Karpas-422 (cell line): ENCODE measurements at regions not wholly inside any gene's neighbourhood (a gene's known extent, or its start where the extent isn't known, plus 50 kb on each side); places are given as distances from the start of the nearest gene placed in this dataset.

ENCODE experiments used
- DNase-seq: peaks from one replicate; pipeline ENCODE4 v3.0.0-alpha.2; 2015
- H2AFZ ChIP-seq: fragments of 200-600 bp; sonication (generic); 2 replicates; pipeline ENCODE4 v1.6.1; 2014; ENCODE audit warnings: antibody characterized with exemption, low read length, mixed read lengths
- H3K27ac ChIP-seq: fragments of 200-600 bp; sonication (generic); 2 replicates; pipeline ENCODE4 v1.5.1; 2014; ENCODE audit warnings: mild to moderate bottlenecking, low read length, moderate library complexity
- H3K27me3 ChIP-seq: fragments of 200-600 bp; sonication (generic); 2 replicates; pipeline ENCODE4 v1.6.1; 2014; ENCODE audit warnings: low read length, mixed read lengths
- H3K36me3 ChIP-seq: fragments of 200-600 bp; sonication (generic); 2 replicates; pipeline ENCODE4 v1.6.1; 2014; ENCODE audit warnings: low read length, mixed read lengths; ENCODE audit not compliant: insufficient read depth
- H3K4me1 ChIP-seq: fragments of 200-600 bp; sonication (generic); 2 replicates; pipeline ENCODE4 v1.6.1; 2014; ENCODE audit warnings: mild to moderate bottlenecking, low read length, mixed read lengths
- H3K4me2 ChIP-seq: fragments of 200-600 bp; sonication (generic); 2 replicates; pipeline ENCODE4 v1.6.1; 2014; ENCODE audit warnings: low read length, low read depth, mild to moderate bottlenecking; ENCODE audit not compliant: poor library complexity, severe bottlenecking
- H3K4me3 ChIP-seq: fragments of 200-600 bp; sonication (generic); 2 replicates; pipeline ENCODE4 v1.5.1; 2014; ENCODE audit warnings: mild to moderate bottlenecking, antibody characterized with exemption, low read length, mixed read lengths
- H3K79me2 ChIP-seq: fragments of 200-600 bp; sonication (generic); 2 replicates; pipeline ENCODE4 v1.6.1; 2014; ENCODE audit warnings: mild to moderate bottlenecking, low read length, mixed read lengths
- H3K9ac ChIP-seq: fragments of 200-600 bp; sonication (generic); 2 replicates; pipeline ENCODE4 v1.6.0; 2014; ENCODE audit warnings: low read length
- H3K9me2 ChIP-seq: fragments of 200-600 bp; sonication (generic), shearing (Covaris generic); replicated peaks from 2 replicates; pipeline ENCODE4 v1.6.0; 2014; ENCODE audit warnings: mild to moderate bottlenecking, low read length, moderate library complexity; ENCODE audit not compliant: insufficient read depth
- H3K9me3 ChIP-seq: fragments of 300-700, 200-600 bp; sonication (generic); 2 replicates; pipeline ENCODE4 v1.6.1; 2014; ENCODE audit warnings: low read length, mixed read lengths
- H4K20me1 ChIP-seq: fragments of 200-600 bp; sonication (generic); 2 replicates; pipeline ENCODE4 v1.6.1; 2014; ENCODE audit warnings: mild to moderate bottlenecking, antibody characterized with exemption, low read length, low read depth; ENCODE audit not compliant: insufficient read depth

DNA sequence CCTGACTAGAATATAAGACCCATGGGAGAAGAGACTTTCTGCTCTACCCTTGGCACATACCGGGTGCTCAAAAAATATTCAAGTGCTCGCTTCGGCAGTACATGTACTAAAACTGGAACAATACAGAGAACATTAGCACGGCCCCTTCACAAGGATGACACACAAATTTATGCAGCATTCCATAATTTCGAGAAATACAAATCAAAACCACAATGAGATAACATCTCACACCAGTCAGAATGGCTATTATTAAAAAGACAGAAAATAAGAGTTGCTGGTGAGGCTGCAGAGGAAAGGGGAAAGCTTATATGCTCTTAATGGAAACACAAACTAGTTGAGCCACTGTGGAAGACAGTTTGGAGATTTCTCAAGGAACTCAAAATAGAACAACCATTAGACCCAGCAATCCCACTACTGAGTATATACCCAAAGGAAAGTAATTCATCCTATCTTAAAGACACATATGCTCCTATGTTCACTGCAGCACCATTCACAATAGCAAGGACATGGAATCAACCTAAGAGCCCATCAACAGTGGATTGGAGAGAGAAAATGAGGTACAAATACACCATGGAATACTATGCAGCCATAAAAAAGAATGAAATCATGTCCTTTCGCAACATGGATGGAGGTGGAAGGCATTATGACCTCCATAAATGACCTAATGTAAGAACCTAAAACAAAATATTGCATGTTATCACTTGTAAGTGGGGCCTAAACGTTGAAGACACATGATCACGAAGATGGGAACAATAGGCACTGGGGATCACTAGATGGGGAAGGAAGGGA, 71.6 kb upstream of the CYP1B1 start:
- H4K20me1 ChIP-seq = no peaks in the 10 kb centered on the region
- H3K9me3 ChIP-seq = no peaks in the 10 kb centered on the region
- H3K79me2 ChIP-seq = no peaks in the 10 kb centered on the region
- H3K9ac ChIP-seq = no peak overlapping the region
- H3K4me2 ChIP-seq = no peak overlapping the region
- DNase-seq = no peak
- H3K27me3 ChIP-seq = no peaks in the 10 kb centered on the region
- no peaks in the 10 kb centered on the region for H3K4me1 ChIP-seq
- H3K4me3 ChIP-seq = no peak overlapping the region
- no peaks in the 10 kb centered on the region for H3K36me3 ChIP-seq
- H3K9me2 ChIP-seq = no peaks in the 10 kb centered on the region
- no peak overlapping the region for H3K27ac ChIP-seq
- H2AFZ ChIP-seq = no peak overlapping the region

DNA sequence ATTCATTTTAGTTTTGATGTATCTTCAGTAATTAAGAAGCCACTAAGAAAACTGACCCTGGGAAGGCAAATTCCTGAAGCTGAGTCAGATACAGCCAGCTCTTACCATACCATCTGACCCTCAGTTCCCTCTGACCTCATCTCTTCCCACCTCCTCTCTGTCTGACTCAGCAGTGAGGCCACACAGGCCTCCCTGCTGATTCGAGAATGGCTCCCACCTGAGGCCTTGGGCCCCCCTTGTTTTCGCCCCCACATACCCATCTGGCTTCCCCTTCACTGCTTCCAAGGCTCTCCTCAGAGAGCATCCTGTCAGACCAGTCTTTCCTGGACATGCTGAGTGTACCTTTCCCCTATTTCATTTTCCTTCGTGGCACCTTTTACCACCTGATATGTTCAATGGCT, 71.0 kb upstream of the CYP1B1 start:
- Histone ChIP-seq H3K4me2 (no peak overlapping the region), H4K20me1 (no peaks in the 10 kb centered on the region), H3K9me2 (no peaks in the 10 kb centered on the region), H3K27ac (no peak overlapping the region), H3K9ac (no peak overlapping the region), H3K79me2 (no peaks in the 10 kb centered on the region), H3K4me1 (no peaks in the 10 kb centered on the region), H3K27me3 (no peaks in the 10 kb centered on the region), H3K36me3 (no peaks in the 10 kb centered on the region), H2AFZ (no peak overlapping the region), H3K9me3 (no peaks in the 10 kb centered on the region), H3K4me3 (no peak overlapping the region)
- no peak for DNase-seq

DNA sequence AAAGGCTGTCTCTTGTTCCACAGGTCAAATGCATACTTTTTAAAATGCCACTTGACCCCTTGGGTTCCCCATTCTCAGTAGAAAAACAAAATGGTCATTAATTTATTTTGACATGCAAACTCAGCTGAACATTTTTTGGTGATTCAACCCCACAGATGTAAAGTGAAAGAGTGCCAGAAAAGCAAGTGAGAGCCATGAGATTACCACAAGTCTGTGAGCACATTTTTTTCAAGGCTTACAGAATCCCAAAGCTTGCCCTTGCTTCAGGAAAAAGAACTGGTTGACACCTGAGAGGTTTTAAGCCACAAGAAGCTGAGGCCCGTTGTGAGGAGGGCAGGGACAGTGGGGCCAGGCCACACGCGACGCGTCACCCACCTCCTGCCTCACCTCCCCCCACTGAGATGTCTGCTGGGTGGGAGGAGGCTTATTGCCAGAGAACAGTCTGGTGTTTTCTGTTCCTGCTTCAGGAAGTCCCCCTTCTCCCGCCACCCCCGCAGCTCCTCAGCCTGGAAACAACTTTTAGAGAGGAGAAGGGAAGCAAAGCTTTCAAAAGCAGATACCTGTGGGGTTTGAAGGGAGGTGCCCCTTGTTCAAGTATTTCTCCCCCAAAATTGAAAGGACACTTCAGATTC, 70.4 kb upstream of the CYP1B1 start:
- H3K27me3 ChIP-seq = no peaks in the 10 kb centered on the region
- H3K4me1 ChIP-seq = no peaks in the 10 kb centered on the region
- no peaks in the 10 kb centered on the region for H3K9me3 ChIP-seq
- H3K9me2 ChIP-seq = no peaks in the 10 kb centered on the region
- no peak overlapping the region for H2AFZ ChIP-seq
- H4K20me1 ChIP-seq = no peaks in the 10 kb centered on the region
- no peak overlapping the region for H3K4me2 ChIP-seq
- no peak overlapping the region for H3K4me3 ChIP-seq
- no peak for DNase-seq
- H3K27ac ChIP-seq = no peak overlapping the region
- no peak overlapping the region for H3K9ac ChIP-seq
- no peaks in the 10 kb centered on the region for H3K79me2 ChIP-seq
- H3K36me3 ChIP-seq = no peaks in the 10 kb centered on the region

DNA sequence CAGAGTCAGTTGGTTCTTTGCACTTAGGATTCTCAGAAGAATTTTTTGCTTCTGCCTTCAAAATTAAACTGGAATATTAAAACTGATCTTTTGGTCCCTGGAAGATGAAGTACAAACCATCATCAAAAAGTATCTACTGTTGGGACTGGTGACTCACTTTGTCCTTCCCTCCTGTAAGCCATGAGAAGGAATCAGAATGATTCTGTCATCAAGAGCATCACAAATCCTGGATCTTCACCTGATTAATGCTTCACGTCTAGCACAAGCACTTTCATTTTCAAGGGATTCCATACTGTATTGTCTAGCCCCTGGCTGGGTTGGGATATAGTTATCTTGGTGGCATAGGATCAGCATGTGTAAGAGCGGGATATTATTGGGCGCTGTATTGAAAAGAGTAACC, 69.3 kb upstream of the CYP1B1 start:
- no peaks in the 10 kb centered on the region for H3K9me3 ChIP-seq
- H2AFZ ChIP-seq = no peak overlapping the region
- H4K20me1 ChIP-seq = no peaks in the 10 kb centered on the region
- H3K79me2 ChIP-seq = no peaks in the 10 kb centered on the region
- no peak overlapping the region for H3K27ac ChIP-seq
- no peak for DNase-seq
- no peaks in the 10 kb centered on the region for H3K4me1 ChIP-seq
- no peak overlapping the region for H3K4me2 ChIP-seq
- no peaks in the 10 kb centered on the region for H3K9me2 ChIP-seq
- no peaks in the 10 kb centered on the region for H3K27me3 ChIP-seq
- no peak overlapping the region for H3K9ac ChIP-seq
- H3K4me3 ChIP-seq = no peak overlapping the region
- H3K36me3 ChIP-seq = no peaks in the 10 kb centered on the region

DNA sequence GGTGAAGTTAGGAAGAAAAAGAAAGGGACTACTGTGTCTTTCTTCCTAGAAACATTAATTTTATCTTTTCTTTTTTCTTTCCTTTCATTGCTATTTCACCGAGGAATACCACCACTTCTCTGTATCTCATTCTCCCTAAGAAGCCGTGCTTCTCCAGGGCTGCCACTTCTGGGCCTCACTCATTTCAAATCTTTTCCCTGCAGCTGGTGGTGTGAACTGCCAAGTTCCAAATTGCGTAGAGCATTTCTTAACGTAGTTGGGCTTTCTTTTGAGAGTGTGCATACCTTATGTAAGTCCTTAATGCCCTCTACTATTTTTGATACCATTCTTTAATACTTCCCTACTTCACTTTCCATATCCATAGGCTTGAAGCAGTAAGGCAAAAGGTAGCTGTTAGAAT, 66.7 kb upstream of the CYP1B1 start:
- Histone ChIP-seq H3K9me3 (no peaks in the 10 kb centered on the region), H3K27me3 (no peaks in the 10 kb centered on the region), H3K9ac (no peak overlapping the region), H3K36me3 (no peaks in the 10 kb centered on the region), H3K4me2 (no peak overlapping the region), H4K20me1 (no peaks in the 10 kb centered on the region), H3K4me3 (no peak overlapping the region), H3K27ac (no peak overlapping the region), H2AFZ (no peak overlapping the region), H3K4me1 (no peaks in the 10 kb centered on the region), H3K9me2 (no peaks in the 10 kb centered on the region), H3K79me2 (no peaks in the 10 kb centered on the region)
- DNase-seq = no peak

DNA sequence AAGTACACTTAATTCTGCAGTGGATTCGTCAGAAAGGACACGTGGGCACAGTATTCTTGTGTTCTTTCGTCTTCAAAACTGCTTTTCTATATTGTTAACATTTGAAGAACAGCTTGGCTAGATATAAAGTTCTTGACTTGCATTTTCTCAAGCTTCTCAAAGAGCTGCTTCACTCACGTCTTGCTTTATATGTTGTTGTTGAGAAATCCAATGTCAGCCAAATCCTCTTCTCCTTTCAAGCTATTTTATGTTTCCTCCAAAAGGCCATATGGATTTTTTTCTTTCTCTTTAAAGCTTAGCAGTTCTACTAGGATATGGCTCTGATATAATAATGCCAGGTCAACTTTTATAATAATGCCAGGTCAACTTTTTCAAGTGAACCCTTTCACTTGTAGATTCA, 65.5 kb upstream of the CYP1B1 start:
- DNase-seq = no peak
- no peak overlapping the region for H2AFZ ChIP-seq
- H3K79me2 ChIP-seq = no peaks in the 10 kb centered on the region
- H3K27ac ChIP-seq = no peak overlapping the region
- H3K9me2 ChIP-seq = no peaks in the 10 kb centered on the region
- H3K9ac ChIP-seq = no peak overlapping the region
- H3K27me3 ChIP-seq = no peaks in the 10 kb centered on the region
- H3K36me3 ChIP-seq = no peaks in the 10 kb centered on the region
- no peak overlapping the region for H3K4me3 ChIP-seq
- no peaks in the 10 kb centered on the region for H3K4me1 ChIP-seq
- no peaks in the 10 kb centered on the region for H3K9me3 ChIP-seq
- H3K4me2 ChIP-seq = no peak overlapping the region
- H4K20me1 ChIP-seq = no peaks in the 10 kb centered on the region

DNA sequence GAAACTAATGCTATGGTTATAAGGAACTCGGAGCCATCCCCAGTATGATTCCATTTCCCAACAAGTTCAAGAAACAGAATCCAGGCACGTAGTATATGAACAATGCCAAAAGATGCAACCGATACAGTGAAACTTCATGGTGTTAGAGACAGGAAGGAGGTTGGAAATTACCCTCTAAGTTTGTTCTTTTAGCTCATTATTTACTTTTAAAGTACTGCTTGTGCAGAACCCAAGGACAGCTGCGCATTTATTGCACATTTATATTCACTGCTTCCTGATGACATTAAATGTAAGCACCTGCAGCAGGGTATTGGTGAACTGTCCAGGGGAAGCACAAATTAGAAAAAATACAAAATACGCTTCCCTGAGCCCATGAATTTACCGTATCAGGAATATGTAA, 63.0 kb upstream of the CYP1B1 start:
- no peak overlapping the region for H3K4me2 ChIP-seq
- no peaks in the 10 kb centered on the region for H3K36me3 ChIP-seq
- no peak overlapping the region for H2AFZ ChIP-seq
- DNase-seq = no peak
- no peaks in the 10 kb centered on the region for H3K79me2 ChIP-seq
- H4K20me1 ChIP-seq = no peaks in the 10 kb centered on the region
- H3K27me3 ChIP-seq = no peaks in the 10 kb centered on the region
- no peaks in the 10 kb centered on the region for H3K9me2 ChIP-seq
- no peak overlapping the region for H3K9ac ChIP-seq
- H3K27ac ChIP-seq = no peak overlapping the region
- H3K9me3 ChIP-seq = no peaks in the 10 kb centered on the region
- no peak overlapping the region for H3K4me3 ChIP-seq
- no peaks in the 10 kb centered on the region for H3K4me1 ChIP-seq

DNA sequence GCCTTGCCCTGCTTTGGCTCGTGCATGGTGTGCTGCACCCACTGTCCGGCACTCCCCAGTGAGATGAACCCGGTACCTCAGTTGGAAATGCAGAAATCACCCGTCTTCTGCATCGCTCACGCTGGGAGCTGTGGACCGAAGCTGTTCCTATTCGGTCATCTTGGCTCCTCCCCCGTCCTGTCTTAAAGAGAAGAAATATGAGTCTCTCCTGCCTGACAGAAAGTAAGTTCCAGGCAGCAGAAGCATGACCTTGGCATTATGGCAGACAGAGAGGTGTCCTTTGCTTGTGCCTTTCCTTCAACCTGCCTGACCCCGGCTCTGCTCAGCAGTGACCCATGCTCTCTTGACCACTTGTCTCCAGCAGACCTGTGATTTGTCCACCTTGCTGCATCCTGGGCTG, 62.5 kb upstream of the CYP1B1 start:
- H3K79me2 ChIP-seq = no peaks in the 10 kb centered on the region
- no peak overlapping the region for H3K27ac ChIP-seq
- H3K4me2 ChIP-seq = no peak overlapping the region
- no peak for DNase-seq
- H3K9me2 ChIP-seq = no peaks in the 10 kb centered on the region
- no peaks in the 10 kb centered on the region for H3K9me3 ChIP-seq
- no peaks in the 10 kb centered on the region for H3K36me3 ChIP-seq
- H4K20me1 ChIP-seq = no peaks in the 10 kb centered on the region
- no peaks in the 10 kb centered on the region for H3K4me1 ChIP-seq
- no peak overlapping the region for H3K4me3 ChIP-seq
- no peaks in the 10 kb centered on the region for H3K27me3 ChIP-seq
- no peak overlapping the region for H3K9ac ChIP-seq
- H2AFZ ChIP-seq = no peak overlapping the region
